ENCODE measurements at regions not wholly inside any gene's neighbourhood (a gene's known extent, or its start where the extent isn't known, plus 50 kb on each side); places are given as distances from the start of the nearest gene placed in this dataset.

DNA sequence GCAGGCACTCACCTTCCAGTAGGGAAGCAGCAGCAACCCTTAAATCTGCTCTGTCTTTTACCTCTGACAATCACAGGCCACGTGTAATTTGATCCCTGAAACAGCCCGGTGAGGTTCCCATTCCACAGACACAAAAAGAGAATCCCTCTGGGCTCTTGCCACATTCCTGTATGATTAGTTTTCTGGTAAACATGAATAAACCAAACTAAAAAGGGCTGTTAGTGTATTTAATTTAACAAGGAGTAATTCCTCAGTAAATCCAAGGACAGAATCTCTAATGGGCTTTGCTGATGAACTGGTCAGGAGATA lies 186.9 kb downstream of the FAM43A start:
- TF ChIP-seq GATA2 (IDR thresholded peaks at IDR 0.05; ENCODE audit: low read depth, low read length) = no peak
- TF ChIP-seq GATA3 (IDR thresholded peaks at IDR 0.05; ENCODE audit: low read depth, low read length) = no peak

Data from SH-SY5Y (cell line).